Neural cell (in vitro differentiated cells): ENCODE measurements at regions not wholly inside any gene's neighbourhood (a gene's known extent, or its start where the extent isn't known, plus 50 kb on each side); places are given as distances from the start of the nearest gene placed in this dataset.

Source experiments
- H2AFZ ChIP-seq: fragments of 200-600, 300-800 bp; sonication (generic), shearing (Covaris generic); 2 replicates; pipeline ENCODE4 v1.6.0; 2014; ENCODE audit warnings: low read depth, mild to moderate bottlenecking, antibody characterized with exemption, low read length, moderate library complexity
- H3F3A ChIP-seq: fragments of 200-600 bp; shearing (Covaris generic); 2 replicates; pipeline ENCODE4 v1.6.1; 2016; ENCODE audit warnings: mild to moderate bottlenecking, moderate library complexity, mixed read lengths, antibody characterized with exemption, low read length; ENCODE audit not compliant: insufficient read depth, poor library complexity, severe bottlenecking
- H3K27ac ChIP-seq: fragments of 200-600, 300-800 bp; sonication (generic), shearing (Covaris generic); 2 replicates; pipeline ENCODE4 v1.5.1; 2014; ENCODE audit warnings: mild to moderate bottlenecking, low read length, moderate library complexity
- H3K27me3 ChIP-seq: fragments of 300-800, 200-600 bp; sonication (generic), shearing (Covaris generic); 2 replicates; pipeline ENCODE4 v1.6.0; 2014; ENCODE audit warnings: mild to moderate bottlenecking, low read depth, low read length, moderate library complexity; ENCODE audit not compliant: insufficient read depth
- H3K36me3 ChIP-seq: fragments of 300-800, 200-600 bp; sonication (generic), shearing (Covaris generic); 2 replicates; pipeline ENCODE4 v1.5.1; 2014; ENCODE audit warnings: mild to moderate bottlenecking, antibody characterized with exemption, low read length, moderate library complexity; ENCODE audit not compliant: insufficient read depth
- H3K4me2 ChIP-seq: fragments of 300-800, 200-600 bp; sonication (generic), shearing (Covaris generic); 2 replicates; pipeline ENCODE4 v1.6.0; 2014; ENCODE audit warnings: mild to moderate bottlenecking, low read length
- H3K4me3 ChIP-seq: fragments of 300-800, 200-600 bp; sonication (generic), shearing (Covaris generic); 2 replicates; pipeline ENCODE4 v1.5.1; 2014; ENCODE audit warnings: mild to moderate bottlenecking, low read length, moderate library complexity
- H3K79me2 ChIP-seq: fragments of 200-600 bp; shearing (Covaris generic); replicated peaks from 2 replicates; pipeline ENCODE4 v1.6.0; 2014; ENCODE audit warnings: mild to moderate bottlenecking, low read length, moderate library complexity; ENCODE audit not compliant: insufficient read depth
- H3K9ac ChIP-seq: fragments of 300-800, 200-600 bp; sonication (generic), shearing (Covaris generic); 2 replicates; pipeline ENCODE4 v1.6.1; 2016; ENCODE audit warnings: mild to moderate bottlenecking, low read length, mixed read lengths
- H3K9me2 ChIP-seq: fragments of 200-600 bp; shearing (Covaris generic); 2 replicates; pipeline ENCODE4 v1.6.1; 2016; ENCODE audit warnings: mild to moderate bottlenecking, low read length, mixed read lengths; ENCODE audit not compliant: insufficient read depth
- H3K9me3 ChIP-seq: fragments of 200-600, 300-800 bp; sonication (generic), shearing (Covaris generic); 2 replicates; pipeline ENCODE4 v1.6.1; 2016; ENCODE audit warnings: mild to moderate bottlenecking, mixed run types, low read length, moderate library complexity, mixed read lengths
- H4K20me1 ChIP-seq: fragments of 200-600 bp; shearing (Covaris generic); 2 replicates; pipeline ENCODE4 v1.6.1; 2016; ENCODE audit warnings: mild to moderate bottlenecking, mixed run types; ENCODE audit not compliant: insufficient read depth
- EP300 ChIP-seq: fragments of 450-650 bp; conservative IDR thresholded peaks from 2 replicates; pipeline ENCODE4 v1.6.1; 2014; ENCODE audit warnings: antibody characterized with exemption, mild to moderate bottlenecking, moderate library complexity; ENCODE audit not compliant: poor library complexity, severe bottlenecking
- EZH2 ChIP-seq: fragments of 200-600, 300-800 bp; shearing (Covaris generic), sonication (generic); IDR thresholded peaks from 2 replicates; pipeline ENCODE4 v1.6.1; 2014; ENCODE audit warnings: antibody characterized with exemption, low read length, borderline replicate concordance, mild to moderate bottlenecking; ENCODE audit not compliant: insufficient read depth, poor library complexity, severe bottlenecking
- MXI1 ChIP-seq: fragments of 450-650 bp; conservative IDR thresholded peaks from 2 replicates; pipeline ENCODE4 v1.6.1; 2014; ENCODE audit warnings: antibody characterized with exemption, mild to moderate bottlenecking; ENCODE audit not compliant: poor library complexity, severe bottlenecking
- POLR2AphosphoS5 ChIP-seq: IDR thresholded peaks from 2 replicates; pipeline ENCODE4 v1.6.1; 2012
- RAD21 ChIP-seq: fragments of 450-650 bp; conservative IDR thresholded peaks from 2 replicates; pipeline ENCODE4 v1.6.1; 2014; ENCODE audit warnings: antibody characterized with exemption, mild to moderate bottlenecking, moderate library complexity
- SMC3 ChIP-seq: fragments of 450-650 bp; conservative IDR thresholded peaks from 2 replicates; pipeline ENCODE4 v1.6.1; 2014; ENCODE audit warnings: antibody characterized with exemption, mild to moderate bottlenecking, moderate library complexity; ENCODE audit not compliant: poor library complexity
- TAF1 ChIP-seq: IDR thresholded peaks from 2 replicates; pipeline ENCODE4 v1.6.1; 2012; ENCODE audit warnings: low read depth
- TF ChIP-seq, protein P1 (sequence below): fragments of 450-650 bp; IDR thresholded peaks from 2 replicates; pipeline ENCODE4 v1.5.1; 2014; ENCODE audit warnings: antibody characterized with exemption, mild to moderate bottlenecking, moderate library complexity; ENCODE audit not compliant: poor library complexity, severe bottlenecking
- TF ChIP-seq, protein P2 (sequence below): IDR thresholded peaks from 2 replicates; pipeline ENCODE4 v1.6.1; 2012; ENCODE audit warnings: borderline replicate concordance

DNA sequence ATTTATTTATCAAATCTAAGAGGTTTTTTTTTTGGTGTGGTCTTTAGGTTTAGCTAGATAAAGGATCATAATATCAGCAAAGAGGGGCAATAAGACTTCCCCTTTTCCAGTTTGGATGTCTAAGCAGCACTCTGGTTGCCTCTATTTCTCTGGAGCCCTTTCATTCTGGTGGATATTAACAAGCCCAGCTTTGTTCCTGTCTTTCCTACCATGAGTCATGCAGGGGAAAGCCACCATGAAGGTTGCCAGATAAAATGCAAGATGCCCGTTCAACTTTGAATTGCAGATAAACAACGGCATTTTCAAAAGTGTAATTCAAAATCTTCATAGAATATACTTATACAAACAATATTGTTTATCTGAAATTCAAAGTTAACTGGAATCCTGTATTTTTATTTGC lies 143.6 kb downstream of the ADAMTS15 start:
- H3K4me3 ChIP-seq = no peak overlapping the region

DNA sequence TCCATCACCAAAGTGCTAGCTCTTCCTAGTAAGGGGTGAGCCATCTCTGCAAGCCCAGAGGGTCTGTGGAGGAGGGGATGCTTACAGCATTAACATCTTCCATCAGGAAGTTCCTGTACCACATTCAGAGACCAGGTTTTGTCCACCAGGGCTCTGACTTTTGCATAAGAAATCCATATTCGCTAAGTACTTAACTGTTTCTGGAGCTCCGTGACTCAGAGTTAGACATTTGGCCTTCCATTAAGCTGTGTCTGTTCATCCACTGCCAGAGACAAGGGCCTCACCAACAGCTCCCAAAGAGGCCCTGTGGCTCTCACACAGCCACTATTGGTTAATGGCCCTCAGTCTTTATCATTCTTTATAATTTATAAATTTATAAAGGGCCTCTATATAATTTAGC lies 144.6 kb downstream of the ADAMTS15 start:
- Histone ChIP-seq H3F3A (no peaks in the 10 kb centered on the region), H3K4me3 (no peak overlapping the region), H3K4me2 (no peak overlapping the region), H3K79me2 (no peaks in the 10 kb centered on the region), H2AFZ (no peak overlapping the region), H3K9me2 (no peaks in the 10 kb centered on the region), H3K27me3 (no peaks in the 10 kb centered on the region), H3K9me3 (no peaks in the 10 kb centered on the region), H4K20me1 (no peaks in the 10 kb centered on the region), H3K27ac (no peak overlapping the region), H3K36me3 (no peaks in the 10 kb centered on the region), H3K9ac (no peak overlapping the region)
- no peak for TF ChIP-seq EP300
- no peak for TF ChIP-seq RAD21
- no peak for TF ChIP-seq SMC3
- no peak for TF ChIP-seq EZH2
- TF ChIP-seq, protein P1, sequence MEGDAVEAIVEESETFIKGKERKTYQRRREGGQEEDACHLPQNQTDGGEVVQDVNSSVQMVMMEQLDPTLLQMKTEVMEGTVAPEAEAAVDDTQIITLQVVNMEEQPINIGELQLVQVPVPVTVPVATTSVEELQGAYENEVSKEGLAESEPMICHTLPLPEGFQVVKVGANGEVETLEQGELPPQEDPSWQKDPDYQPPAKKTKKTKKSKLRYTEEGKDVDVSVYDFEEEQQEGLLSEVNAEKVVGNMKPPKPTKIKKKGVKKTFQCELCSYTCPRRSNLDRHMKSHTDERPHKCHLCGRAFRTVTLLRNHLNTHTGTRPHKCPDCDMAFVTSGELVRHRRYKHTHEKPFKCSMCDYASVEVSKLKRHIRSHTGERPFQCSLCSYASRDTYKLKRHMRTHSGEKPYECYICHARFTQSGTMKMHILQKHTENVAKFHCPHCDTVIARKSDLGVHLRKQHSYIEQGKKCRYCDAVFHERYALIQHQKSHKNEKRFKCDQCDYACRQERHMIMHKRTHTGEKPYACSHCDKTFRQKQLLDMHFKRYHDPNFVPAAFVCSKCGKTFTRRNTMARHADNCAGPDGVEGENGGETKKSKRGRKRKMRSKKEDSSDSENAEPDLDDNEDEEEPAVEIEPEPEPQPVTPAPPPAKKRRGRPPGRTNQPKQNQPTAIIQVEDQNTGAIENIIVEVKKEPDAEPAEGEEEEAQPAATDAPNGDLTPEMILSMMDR = no peak
- no peak for TF ChIP-seq MXI1
- TF ChIP-seq, protein P2, sequence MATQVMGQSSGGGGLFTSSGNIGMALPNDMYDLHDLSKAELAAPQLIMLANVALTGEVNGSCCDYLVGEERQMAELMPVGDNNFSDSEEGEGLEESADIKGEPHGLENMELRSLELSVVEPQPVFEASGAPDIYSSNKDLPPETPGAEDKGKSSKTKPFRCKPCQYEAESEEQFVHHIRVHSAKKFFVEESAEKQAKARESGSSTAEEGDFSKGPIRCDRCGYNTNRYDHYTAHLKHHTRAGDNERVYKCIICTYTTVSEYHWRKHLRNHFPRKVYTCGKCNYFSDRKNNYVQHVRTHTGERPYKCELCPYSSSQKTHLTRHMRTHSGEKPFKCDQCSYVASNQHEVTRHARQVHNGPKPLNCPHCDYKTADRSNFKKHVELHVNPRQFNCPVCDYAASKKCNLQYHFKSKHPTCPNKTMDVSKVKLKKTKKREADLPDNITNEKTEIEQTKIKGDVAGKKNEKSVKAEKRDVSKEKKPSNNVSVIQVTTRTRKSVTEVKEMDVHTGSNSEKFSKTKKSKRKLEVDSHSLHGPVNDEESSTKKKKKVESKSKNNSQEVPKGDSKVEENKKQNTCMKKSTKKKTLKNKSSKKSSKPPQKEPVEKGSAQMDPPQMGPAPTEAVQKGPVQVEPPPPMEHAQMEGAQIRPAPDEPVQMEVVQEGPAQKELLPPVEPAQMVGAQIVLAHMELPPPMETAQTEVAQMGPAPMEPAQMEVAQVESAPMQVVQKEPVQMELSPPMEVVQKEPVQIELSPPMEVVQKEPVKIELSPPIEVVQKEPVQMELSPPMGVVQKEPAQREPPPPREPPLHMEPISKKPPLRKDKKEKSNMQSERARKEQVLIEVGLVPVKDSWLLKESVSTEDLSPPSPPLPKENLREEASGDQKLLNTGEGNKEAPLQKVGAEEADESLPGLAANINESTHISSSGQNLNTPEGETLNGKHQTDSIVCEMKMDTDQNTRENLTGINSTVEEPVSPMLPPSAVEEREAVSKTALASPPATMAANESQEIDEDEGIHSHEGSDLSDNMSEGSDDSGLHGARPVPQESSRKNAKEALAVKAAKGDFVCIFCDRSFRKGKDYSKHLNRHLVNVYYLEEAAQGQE = no peak
- no peak for TF ChIP-seq POLR2AphosphoS5
- TF ChIP-seq TAF1 = no peak

More for the DNA sequence above, 143.6 kb downstream of the ADAMTS15 start:
- Histone ChIP-seq H2AFZ (no peak overlapping the region), H3K9me2 (no peaks in the 10 kb centered on the region), H3F3A (no peaks in the 10 kb centered on the region), H4K20me1 (no peaks in the 10 kb centered on the region), H3K36me3 (no peaks in the 10 kb centered on the region), H3K4me2 (no peak overlapping the region), H3K27ac (no peak overlapping the region), H3K9ac (no peak overlapping the region), H3K79me2 (no peaks in the 10 kb centered on the region), H3K9me3 (no peaks in the 10 kb centered on the region), H3K27me3 (no peaks in the 10 kb centered on the region)
- TF ChIP-seq RAD21 (no peak), EZH2 (no peak), TAF1 (no peak), EP300 (no peak), POLR2AphosphoS5 (no peak)
- TF ChIP-seq, protein P1 = no peak
- TF ChIP-seq, protein P2 = no peak
